NCI-H2227 (cell line): ENCODE measurements at regions not wholly inside any gene's neighbourhood (a gene's known extent, or its start where the extent isn't known, plus 50 kb on each side); places are given as distances from the start of the nearest gene placed in this dataset.
"Not testable (repeated sequence)": the region's sequence is repeated elsewhere in the genome, so short reads cannot be mapped to it uniquely, and the experiment has no call there.

Source experiments
- DNase-seq: peaks from one replicate; lab custom pipeline; 2025; ENCODE audit not compliant: unreplicated experiment; lab: John Stamatoyannopoulos, UW

GRCh38 chr2:203626952-203627681 lies 79.3 kb upstream of the CD28 start:
- no peak for DNase-seq

- DNase-seq: no peak
Measured at GRCh38 chr2:203629699-203630098, 76.7 kb upstream of the CD28 start.

GRCh38 chr2:203631068-203631757 lies 75.2 kb upstream of the CD28 start:
- no peak for DNase-seq

GRCh38 chr2:203636588-203637470 lies 69.6 kb upstream of the CD28 start:
- DNase-seq: no peak

- no peak for DNase-seq
Measured at GRCh38 chr2:203637471-203638167, 68.8 kb upstream of the CD28 start.

GRCh38 chr2:203641865-203642264 lies 64.6 kb upstream of the CD28 start:
- DNase-seq: not testable (repeated sequence)

GRCh38 chr2:203642841-203643240 lies 63.6 kb upstream of the CD28 start:
- not testable (repeated sequence) for DNase-seq

GRCh38 chr2:203645831-203646230 lies 60.6 kb upstream of the CD28 start:
- no peak for DNase-seq

- no peak for DNase-seq
Measured at GRCh38 chr2:203646266-203646864, 60.1 kb upstream of the CD28 start.

GRCh38 chr2:203646961-203647360 lies 59.5 kb upstream of the CD28 start:
- DNase-seq: no peak

- DNase-seq: no peak
Measured at GRCh38 chr2:203647579-203647978, 58.9 kb upstream of the CD28 start.

- no peak for DNase-seq
Measured at GRCh38 chr2:203648273-203648672, 58.2 kb upstream of the CD28 start.

- DNase-seq: no peak
Measured at GRCh38 chr2:203649176-203649814, 57.1 kb upstream of the CD28 start.

GRCh38 chr2:203650860-203651613 lies 55.4 kb upstream of the CD28 start:
- DNase-seq: peak; percentile 78

- peak; percentile 50 for DNase-seq
Measured at GRCh38 chr2:203651621-203652020, 54.8 kb upstream of the CD28 start.

GRCh38 chr2:203654826-203655225 lies 51.6 kb upstream of the CD28 start:
- no peak for DNase-seq

- peak; percentile 25 for DNase-seq
Measured at GRCh38 chr2:203656522-203657287, 49.7 kb upstream of the CD28 start.
